Liver (tissue), 3 donors: ENCODE measurements at regions not wholly inside any gene's neighbourhood (a gene's known extent, or its start where the extent isn't known, plus 50 kb on each side); places are given as distances from the start of the nearest gene placed in this dataset.

Source experiments
- CTCF ChIP-seq: fragments of 150-350 bp; IDR thresholded peaks from 2 replicates; pipeline ENCODE4 v1.5.1; 2017; ENCODE audit warnings: improper control_type of control experiment, low read depth, low read length; ENCODE audit not compliant: missing input control
- EGR1 ChIP-seq, 2 donors: IDR thresholded peaks; 2 replicates each; pipeline ENCODE4 v1.6.1; 2016 to 2018; ENCODE audit warnings: antibody characterized with exemption in 2 of 2, low read depth in 2 of 2
- HNF4G ChIP-seq: IDR thresholded peaks from 2 replicates; pipeline ENCODE4 v1.6.1; 2016; ENCODE audit warnings: antibody characterized with exemption
- JUND ChIP-seq, 2 donors: IDR thresholded peaks; 2 replicates each; pipeline ENCODE4 v1.6.1; 2016; ENCODE audit warnings: antibody characterized with exemption in 2 of 2
- REST ChIP-seq: IDR thresholded peaks from 2 replicates; pipeline ENCODE4 v1.6.1; 2016; ENCODE audit warnings: antibody characterized with exemption, mild to moderate bottlenecking
- TAF1 ChIP-seq: conservative IDR thresholded peaks from 2 replicates; pipeline ENCODE4 v1.6.1; 2016; ENCODE audit warnings: antibody characterized with exemption, mild to moderate bottlenecking
- TF ChIP-seq, protein P1 (sequence below): IDR thresholded peaks from 2 replicates; pipeline ENCODE4 v1.6.1; 2016; ENCODE audit warnings: antibody characterized with exemption
- donor health status: healthy.
- donor health status: healthy.

GRCh38 chr7:17709127-17709526, 231.2 kb downstream of the SNX13 start:
- TF ChIP-seq EGR1 (IDR thresholded peaks at IDR 0.05; ENCODE audit: low read depth in 2 of 2) (no peak), HNF4G (no peak), CTCF (no peak), REST (no peak), TAF1 (no peak), JUND (IDR thresholded peaks at IDR 0.05) (no peak)
- TF ChIP-seq, protein P1, sequence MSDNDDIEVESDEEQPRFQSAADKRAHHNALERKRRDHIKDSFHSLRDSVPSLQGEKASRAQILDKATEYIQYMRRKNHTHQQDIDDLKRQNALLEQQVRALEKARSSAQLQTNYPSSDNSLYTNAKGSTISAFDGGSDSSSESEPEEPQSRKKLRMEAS = no peak
